Esophagus squamous epithelium (tissue), 4 donors: ENCODE measurements at regions not wholly inside any gene's neighbourhood (a gene's known extent, or its start where the extent isn't known, plus 50 kb on each side); places are given as distances from the start of the nearest gene placed in this dataset.

Source experiments
- CTCF ChIP-seq, 6 experiments: fragments of 450-650 bp in 4 of 6; fragments of 200-600 bp in 2 of 6; sonication (generic) in 2 of 6; IDR thresholded peaks; one replicate each; pipeline ENCODE4 v1.5.1; 2016 to 2019; ENCODE audit warnings: antibody characterized with exemption in 6 of 6, mild to moderate bottlenecking in 4 of 6, moderate library complexity in 4 of 6
- POLR2A ChIP-seq, 4 donors: fragments of 450-650 bp; IDR thresholded peaks; one replicate each; pipeline ENCODE4 v1.6.1; 2017; ENCODE audit warnings: antibody characterized with exemption in 4 of 4, mild to moderate bottlenecking in 4 of 4, moderate library complexity in 3 of 4

DNA sequence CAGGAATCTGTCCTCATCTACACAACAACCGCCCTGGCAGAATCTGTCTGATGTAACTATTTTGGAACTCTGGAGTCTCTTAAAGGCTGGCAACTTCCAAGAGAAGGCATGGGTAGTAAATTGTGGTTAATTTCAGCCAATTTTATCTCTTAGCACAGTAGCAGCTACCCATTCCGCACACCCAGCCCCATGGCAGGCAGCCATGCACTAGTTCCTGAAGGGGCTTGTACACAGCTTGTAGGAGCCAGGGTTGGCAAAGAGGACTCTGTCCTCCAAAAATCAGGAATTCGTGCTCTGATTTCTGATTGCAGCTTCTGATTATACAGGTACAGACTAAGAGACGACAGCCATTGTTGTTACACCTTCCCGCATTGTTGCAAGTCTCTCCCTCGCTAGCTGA, 155.9 kb downstream of the RNF144B start:
- TF ChIP-seq POLR2A (IDR thresholded peaks at IDR 0.05) (no peak), CTCF (IDR thresholded peaks at IDR 0.05) (no peak)
